ENCODE measurements at regions not wholly inside any gene's neighbourhood (a gene's known extent, or its start where the extent isn't known, plus 50 kb on each side); places are given as distances from the start of the nearest gene placed in this dataset.

GRCh38 chr17:27402943-27403342, 53.3 kb upstream of the KSR1 start (continued):
- TF ChIP-seq CTCF (IDR thresholded peaks at IDR 0.05 in 2 of 3, conservative IDR thresholded peaks at IDR 0.05 in 1 of 3; ENCODE audit: borderline replicate concordance in 1 of 3, insufficient read depth in 1 of 3, low read depth in 2 of 3, low read length in 2 of 3): no peak
- TF ChIP-seq FOSL1 (IDR thresholded peaks at IDR 0.05; ENCODE audit: low read depth): no peak
- no peak for TF ChIP-seq POLR2A (IDR thresholded peaks at IDR 0.05; ENCODE audit: borderline replicate concordance, extremely low read depth, insufficient read depth, insufficient read length)
- no peak for TF ChIP-seq SRF (IDR thresholded peaks at IDR 0.05; ENCODE audit: low read depth)
- TF ChIP-seq ZNF274 (IDR thresholded peaks at IDR 0.05; ENCODE audit: low read depth, low read length): no peak
- TF ChIP-seq TCF7L2 (IDR thresholded peaks at IDR 0.05; ENCODE audit: borderline replicate concordance, extremely low read depth, insufficient read depth, insufficient read length): no peak
- TF ChIP-seq REST (IDR thresholded peaks at IDR 0.05; ENCODE audit: low read depth): no peak
- no peak for TF ChIP-seq RAD21 (IDR thresholded peaks at IDR 0.05; ENCODE audit: low read depth)
- no peak for TF ChIP-seq YY1 (IDR thresholded peaks at IDR 0.05; ENCODE audit: extremely low read depth, insufficient replicate concordance, low read depth, low read length)

Data from HCT116 (cell line).